GM20431 (cell line): ENCODE measurements at regions not wholly inside any gene's neighbourhood (a gene's known extent, or its start where the extent isn't known, plus 50 kb on each side); places are given as distances from the start of the nearest gene placed in this dataset.

Experiments used
- in situ Hi-C: fragments of 300-500 bp; cut with MseI, MboI; formaldehyde crosslinking; loops from one replicate; pipeline ENCODE4 v1.15.0; 2020; ENCODE audit warnings: low sequenced_read_pairs; ENCODE audit not compliant: unreplicated experiment

DNA sequence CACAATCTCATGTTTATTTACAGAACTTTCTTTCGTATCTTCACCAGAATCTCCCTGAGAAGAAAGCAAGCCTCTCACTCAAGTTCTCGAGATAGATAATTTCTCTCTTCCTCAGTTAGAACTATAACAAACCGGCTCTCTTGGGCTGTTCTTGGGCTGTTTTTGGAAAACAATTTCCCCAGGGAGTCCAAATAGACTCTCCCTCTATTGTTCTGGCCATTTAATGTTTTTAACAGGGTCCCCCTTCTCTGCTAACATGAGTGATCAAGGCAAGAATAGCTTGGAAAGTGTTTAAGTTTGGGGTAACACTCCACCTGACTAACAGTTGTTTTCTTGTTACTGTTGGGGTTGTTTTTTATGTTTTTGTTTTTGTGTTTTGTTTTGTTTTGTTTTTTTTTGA is 64.8 kb upstream of the UCN3 start:
- in situ Hi-C loops = loop anchor here (25.0 kb wide), 1 partner anchor 463 kb away; the partner anchor contains the start of gene AKR1E2

DNA sequence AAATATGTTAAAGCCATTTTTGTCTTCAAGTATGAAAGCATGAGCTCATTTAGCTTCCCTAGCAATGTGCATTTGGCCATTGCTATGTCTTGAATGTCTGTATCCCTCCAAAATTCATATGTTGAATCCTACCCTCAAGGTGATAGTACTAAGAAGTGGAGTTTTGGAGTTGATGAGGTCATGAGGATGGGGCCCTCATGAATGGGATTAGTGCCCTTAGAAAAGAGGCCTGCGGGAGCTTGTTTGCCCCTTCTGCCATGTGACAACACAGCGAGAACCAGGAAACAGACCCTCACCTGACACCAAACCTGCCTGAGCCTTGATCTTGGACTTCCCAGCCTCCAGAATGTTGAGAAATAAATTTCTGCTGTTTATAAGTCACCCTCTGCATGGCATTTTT is 61.3 kb upstream of the UCN3 start:
- in situ Hi-C loops = no loop called here

DNA sequence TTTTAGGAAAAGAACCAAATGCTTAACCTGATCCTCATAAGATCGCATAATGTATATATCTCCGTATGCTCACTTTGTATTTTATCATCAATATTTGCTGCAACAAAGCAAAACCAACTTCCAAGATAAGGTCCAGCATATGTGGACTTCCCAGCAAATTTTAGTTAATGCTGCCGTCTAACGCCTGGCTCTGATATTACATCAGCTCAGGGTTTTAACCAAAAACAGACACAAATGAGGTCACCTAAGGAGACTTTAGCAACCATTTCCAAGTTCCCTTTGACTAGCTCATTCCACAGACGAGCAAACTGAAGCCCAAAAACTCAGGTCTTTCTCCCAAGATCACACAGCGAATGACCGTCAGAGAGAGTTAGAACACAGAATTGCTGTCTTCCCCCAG is 59.4 kb upstream of the UCN3 start:
- in situ Hi-C loops = no loop called here

DNA sequence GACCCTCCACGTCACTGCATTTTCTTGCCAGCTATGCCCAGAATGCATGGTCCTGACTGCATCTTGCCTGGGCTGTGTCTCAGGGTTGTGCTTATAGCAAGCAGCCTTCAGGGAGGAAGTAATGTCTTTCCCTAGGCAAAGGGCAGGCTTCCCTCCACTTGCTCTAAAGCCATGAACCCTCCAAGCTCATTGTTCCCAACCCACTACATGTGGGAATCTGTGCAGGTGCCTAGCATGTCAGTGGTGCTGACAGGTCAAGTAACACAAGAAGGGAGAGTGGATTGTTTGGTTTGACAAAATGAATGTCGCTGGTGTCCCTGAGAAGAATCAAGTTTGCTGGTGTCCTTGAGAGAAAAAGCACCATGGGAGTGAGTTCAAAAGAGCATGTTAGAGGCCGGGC is 53.9 kb upstream of the UCN3 start:
- in situ Hi-C loops = no loop called here

DNA sequence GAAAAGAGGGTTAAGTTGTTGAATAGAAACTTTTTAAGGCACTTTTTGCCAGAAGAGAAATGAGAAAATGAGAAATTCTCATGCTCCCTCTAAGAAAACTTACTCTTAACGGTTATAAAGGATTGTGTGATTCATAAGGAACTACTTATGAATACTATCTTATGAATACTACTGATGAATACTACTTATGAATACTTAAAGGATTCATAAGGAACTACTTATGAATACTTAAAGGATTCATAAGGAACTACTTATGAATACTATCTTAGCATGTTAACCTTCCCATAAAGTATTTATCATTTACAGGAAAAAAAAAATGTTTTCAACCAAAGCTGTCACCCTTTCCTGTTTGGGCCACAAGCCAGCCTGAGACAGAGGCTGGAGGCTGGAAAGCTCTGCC is 53.1 kb upstream of the UCN3 start:
- in situ Hi-C loops = no loop called here

DNA sequence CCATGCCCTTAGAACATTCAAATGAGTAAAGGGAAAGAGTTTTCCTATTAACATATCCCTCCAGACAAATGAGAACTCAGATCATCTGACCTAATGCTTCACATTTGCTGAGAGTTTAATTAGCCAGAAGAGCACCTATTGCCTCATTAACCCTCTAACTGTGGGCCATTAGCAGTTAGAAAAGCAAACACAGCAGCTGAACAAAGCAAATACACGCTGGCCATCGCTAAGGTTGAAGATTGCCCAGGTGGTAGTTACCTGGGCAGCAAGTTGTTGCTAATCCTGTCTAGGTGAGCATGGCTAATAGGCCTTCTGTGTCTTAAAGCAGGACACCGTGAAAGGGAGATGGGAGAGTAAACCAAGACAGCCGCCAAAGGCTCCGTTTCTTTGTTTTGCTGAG is 49.9 kb upstream of the UCN3 start:
- in situ Hi-C loops = no loop called here
